HCT116 (cell line): ENCODE measurements at regions not wholly inside any gene's neighbourhood (a gene's known extent, or its start where the extent isn't known, plus 50 kb on each side); places are given as distances from the start of the nearest gene placed in this dataset.

Experiments
- ATAC-seq: fragments of 200-7000 bp; cut with Tn5 transposase; 2 replicates; pipeline ENCODE4 v1.9.1; 2020; ENCODE audit warnings: mild to moderate bottlenecking, moderate library complexity
- BruUV-seq: library from RNA; stranded (reverse); fragments of 400-500 nt; replicated peaks from 2 replicates; lab custom pipeline; 2021; lab: Mats Ljungman, UMichigan
- CTCF ChIA-PET: fragments of 300-600 bp; sonication (Branson Sonifier 250); formaldehyde crosslinking; loops from one replicate; lab custom pipeline; 2021; ENCODE audit warnings: antibody characterized with exemption; lab: Charles Lee
- POLR2A ChIA-PET: fragments of 300-600, 350-600 bp; sonication (Branson Sonifier 250); formaldehyde crosslinking; loops from one replicate; lab custom pipeline; 2021; ENCODE audit warnings: antibody characterized with exemption; lab: Charles Lee
- RAD21 ChIA-PET, 2 experiments: fragments of 300-600 bp; sonication (Branson Sonifier 250); formaldehyde crosslinking; loops; one replicate each; lab custom pipeline; 2023; ENCODE audit warnings: low total read pairs in 2 of 2; ENCODE audit not compliant: uncharacterized antibody in 2 of 2, unreplicated experiment in 2 of 2, low non-redundant PET in 1 of 2; lab: Charles Lee
- DNase-seq: peaks from one replicate; pipeline ENCODE4 v3.0.0-alpha.2; 2010; ENCODE audit warnings: low read depth, low spot score
- H2AFZ ChIP-seq: fragments of 200-600 bp; shearing (Covaris generic), sonication (generic); 2 replicates; pipeline ENCODE4 v1.6.1; 2017; ENCODE audit warnings: low read depth, mixed run types, mixed read lengths, antibody characterized with exemption, low read length; ENCODE audit not compliant: poor library complexity, severe bottlenecking
- H3K27ac ChIP-seq: 2 replicates; pipeline ENCODE4 v1.5.1; 2012; ENCODE audit warnings: low read depth, low read length
- H3K27me3 ChIP-seq: fragments of 200-600 bp; sonication (generic); 2 replicates; pipeline ENCODE4 v1.6.1; 2016; ENCODE audit warnings: mixed run types, low read length, mixed read lengths; ENCODE audit not compliant: insufficient read depth
- H3K36me3 ChIP-seq, 2 experiments: fragments of 200-500 bp in 1 of 2; fragments of 200-600 bp in 1 of 2; sonication (Bioruptor generic) in 1 of 2; sonication (generic) in 1 of 2; 2 replicates each; pipeline versions ENCODE4 v1.5.1 to v1.6.1; 2014 to 2016; ENCODE audit warnings: low read length in 2 of 2, inconsistent platforms in 1 of 2, mixed read lengths in 1 of 2, mixed run types in 1 of 2; ENCODE audit not compliant: insufficient read depth in 2 of 2, control insufficient read depth in 1 of 2
- H3K4me1 ChIP-seq, 2 experiments: fragments of 200-600 bp in 1 of 2; sonication (generic) in 1 of 2; 2 replicates each; pipeline versions ENCODE4 v1.5.1 to v1.6.1; 2012 to 2017; ENCODE audit warnings: low read length in 2 of 2, inconsistent platforms in 1 of 2, mild to moderate bottlenecking in 1 of 2, mixed read lengths in 1 of 2, mixed run types in 1 of 2, moderate library complexity in 1 of 2; ENCODE audit not compliant: insufficient read depth in 2 of 2, control insufficient read depth in 1 of 2
- H3K4me2 ChIP-seq: fragments of 200-600 bp; sonication (generic); 2 replicates; pipeline ENCODE4 v1.6.1; 2017; ENCODE audit warnings: mixed run types, low read length, mixed read lengths
- H3K4me3 ChIP-seq, 2 experiments: fragments of 200-600 bp in 1 of 2; sonication (generic) in 1 of 2; replicated peaks in 1 of 2; 2 replicates each; pipeline ENCODE4 v1.5.1; 2011 to 2016; ENCODE audit warnings: low read length in 2 of 2, control low read depth in 1 of 2, low read depth in 1 of 2, mild to moderate bottlenecking in 1 of 2, mixed read lengths in 1 of 2, mixed run types in 1 of 2
- H3K79me2 ChIP-seq: fragments of 200-600 bp; sonication (generic); 2 replicates; pipeline ENCODE4 v1.6.1; 2017; ENCODE audit warnings: mild to moderate bottlenecking, mixed run types, low read length, moderate library complexity, mixed read lengths; ENCODE audit not compliant: insufficient read depth
- H3K9ac ChIP-seq: fragments of 200-600 bp; sonication (generic); 2 replicates; pipeline ENCODE4 v1.6.1; 2016; ENCODE audit warnings: low read length, mixed read lengths
- H3K9me2 ChIP-seq: fragments of 200-600 bp; sonication (generic), shearing (Covaris generic); 2 replicates; pipeline ENCODE4 v1.6.1; 2017; ENCODE audit warnings: mixed run types, mild to moderate bottlenecking, moderate library complexity; ENCODE audit not compliant: insufficient read depth
- H3K9me3 ChIP-seq, 2 experiments: fragments of 200-500 bp in 1 of 2; fragments of 200-600 bp in 1 of 2; sonication (Bioruptor generic) in 1 of 2; sonication (generic) in 1 of 2; 2 replicates each; pipeline ENCODE4 v1.6.1; 2014 to 2017; ENCODE audit warnings: low read length in 2 of 2, mixed read lengths in 2 of 2, inconsistent platforms in 1 of 2, low read depth in 1 of 2, mild to moderate bottlenecking in 1 of 2, mixed run types in 1 of 2, moderate library complexity in 1 of 2; ENCODE audit not compliant: control insufficient read depth in 1 of 2, insufficient read depth in 1 of 2
- H4K20me1 ChIP-seq: fragments of 200-600 bp; sonication (generic), shearing (Covaris generic); 2 replicates; pipeline ENCODE4 v1.6.1; 2017; ENCODE audit warnings: mixed run types, mild to moderate bottlenecking, moderate library complexity; ENCODE audit not compliant: insufficient read depth
- EGR1 ChIP-seq: IDR thresholded peaks from 2 replicates; pipeline ENCODE4 v1.6.1; 2012; ENCODE audit warnings: low read depth
- ELF1 ChIP-seq: IDR thresholded peaks from 2 replicates; pipeline ENCODE4 v1.6.1; 2012; ENCODE audit warnings: low read depth, borderline replicate concordance
- JUND ChIP-seq: IDR thresholded peaks from 2 replicates; pipeline ENCODE4 v1.6.1; 2012
- MAX ChIP-seq: IDR thresholded peaks from 2 replicates; pipeline ENCODE4 v1.6.1; 2012
- REST ChIP-seq: IDR thresholded peaks from 2 replicates; pipeline ENCODE4 v1.6.1; 2012; ENCODE audit warnings: low read depth
- SIN3A ChIP-seq: IDR thresholded peaks from 2 replicates; pipeline ENCODE4 v1.6.1; 2012; ENCODE audit warnings: low read depth
- SP1 ChIP-seq: IDR thresholded peaks from 2 replicates; pipeline ENCODE4 v1.6.1; 2012; ENCODE audit warnings: low read depth
- SRF ChIP-seq: IDR thresholded peaks from 2 replicates; pipeline ENCODE4 v1.6.1; 2012; ENCODE audit warnings: low read depth
- YY1 ChIP-seq: IDR thresholded peaks from 2 replicates; pipeline ENCODE4 v1.6.1; 2011; ENCODE audit warnings: low read length, low read depth, moderate library complexity, mild to moderate bottlenecking; ENCODE audit not compliant: insufficient replicate concordance; ENCODE audit errors: extremely low read depth
- ZBTB33 ChIP-seq: IDR thresholded peaks from 2 replicates; pipeline ENCODE4 v1.6.1; 2011; ENCODE audit warnings: mild to moderate bottlenecking, low read length, moderate library complexity; ENCODE audit not compliant: insufficient replicate concordance; ENCODE audit errors: extremely low read depth
- ZFX ChIP-seq: fragments of 450-650 bp; IDR thresholded peaks from 2 replicates; pipeline ENCODE4 v1.6.1; 2017
- ZNF274 ChIP-seq: fragments of 200-500 bp; sonication (Bioruptor generic); IDR thresholded peaks from 2 replicates; pipeline ENCODE4 v1.6.1; 2014; ENCODE audit warnings: mild to moderate bottlenecking, low read depth, low read length, inconsistent platforms
- intact Hi-C: fragments of 100-400 bp; cut with micrococcal nuclease; formaldehyde crosslinking; loops from 2 replicates; pipeline ENCODE4 v1.10.0; 2022

GRCh38 chrX:16014171-16014570, 109.2 kb upstream of the GRPR start:
- TF ChIP-seq ELF1 (no peak), SRF (no peak), ZNF274 (no peak), ZFX (no peak), YY1 (no peak), EGR1 (no peak), JUND (no peak), ZBTB33 (no peak), SIN3A (no peak)
- no TSS peak for BruUV-seq
- no peak for ATAC-seq
- Histone ChIP-seq H3K4me1 (no peaks in the 10 kb centered on the region), H3K9me3 (no peaks in the 10 kb centered on the region), H3K4me3 (no peak overlapping the region), H3K36me3 (no peaks in the 10 kb centered on the region), H3K27me3 (no peaks in the 10 kb centered on the region), H3K79me2 (no peaks in the 10 kb centered on the region), H3K4me2 (no peak overlapping the region), H3K27ac (no peak overlapping the region), H4K20me1 (no peaks in the 10 kb centered on the region), H2AFZ (no peak overlapping the region), H3K9ac (no peak overlapping the region), H3K9me2 (no peaks in the 10 kb centered on the region)
- POLR2A ChIA-PET, result no interaction called here
- RAD21 ChIA-PET, result no interaction called here
- no peak for DNase-seq
- intact Hi-C loops, result no loop called here
- CTCF ChIA-PET, result no interaction called here

GRCh38 chrX:16012250-16012649, 111.1 kb upstream of the GRPR start:
- no TSS peak for BruUV-seq
- Histone ChIP-seq H3K36me3 (no peaks in the 10 kb centered on the region), H2AFZ (no peak overlapping the region), H3K27ac (no peak overlapping the region), H3K27me3 (no peaks in the 10 kb centered on the region), H3K9me2 (no peaks in the 10 kb centered on the region), H3K9me3 (no peaks in the 10 kb centered on the region)
- DNase-seq, result no peak
- ATAC-seq, result no peak
- TF ChIP-seq SP1, result no peak
- no peak for TF ChIP-seq MAX
- TF ChIP-seq SRF, result no peak
- TF ChIP-seq REST, result no peak
- no peak for TF ChIP-seq ZFX
- TF ChIP-seq, all 23 proteins: peak for 0
- no peak overlapping the region for H3K4me3 ChIP-seq
- ChIA-PET POLR2A (no interaction called here), RAD21 (no interaction called here), CTCF (no interaction called here)
- intact Hi-C loops, result no loop called here
- H3K79me2 ChIP-seq, result no peaks in the 10 kb centered on the region
- H3K9ac ChIP-seq, result no peak overlapping the region
- no peak overlapping the region for H3K4me2 ChIP-seq
- H3K4me1 ChIP-seq, result no peaks in the 10 kb centered on the region
- H4K20me1 ChIP-seq, result no peaks in the 10 kb centered on the region
